ENCODE measurements at regions not wholly inside any gene's neighbourhood (a gene's known extent, or its start where the extent isn't known, plus 50 kb on each side); places are given as distances from the start of the nearest gene placed in this dataset.
A peak's percentile ranks its signal among the peaks of the same experiment; 100 is the strongest.

- ChIA-PET CTCF (ENCODE audit: unreplicated experiment) (no interaction called here), POLR2A (interaction anchor here (1.9 kb wide), 1 partner anchor 9 kb away, joined by 4 read pairs; no protein-coding TSS in a partner anchor)
- Histone ChIP-seq H4K20me1 (ENCODE audit: insufficient read depth, low read length) (no peaks in the 10 kb centered on the region), H2AFZ (ENCODE audit: low read length) (no peak overlapping the region), H3K4me2 (ENCODE audit: low read length) (no peak overlapping the region), H3K9me3 (ENCODE audit: low read length) (peaks cover 17% of the 10 kb centered on the region), H3K4me1 (ENCODE audit: insufficient read depth, low read length, poor library complexity, severe bottlenecking) (peaks cover 28% of the 10 kb centered on the region), H3K4me3 (ENCODE audit: low read depth, low read length, poor library complexity, severe bottlenecking) (no peak overlapping the region), H3K36me3 (ENCODE audit: insufficient read depth, low read length) (peaks cover 9% of the 10 kb centered on the region; the same call in 1 of the 2 replicates), H3K9me2 (ENCODE audit: insufficient read depth, low read length) (no peaks in the 10 kb centered on the region), H3K27ac (ENCODE audit: low read depth, low read length, poor library complexity, severe bottlenecking) (no peak overlapping the region), H3K79me2 (ENCODE audit: insufficient read depth, low read depth, low read length) (no peaks in the 10 kb centered on the region)
- no TSS peak for BruUV-seq (replicated peaks)
- DNase-seq (ENCODE audit: low spot score) = no peak
- no peak for TF ChIP-seq CTCF (conservative IDR thresholded peaks at IDR 0.05; ENCODE audit: low read length)
- TF ChIP-seq EZH2phosphoT487 (IDR thresholded peaks at IDR 0.05; ENCODE audit: borderline replicate concordance, low read depth, low read length) = no peak
- intact Hi-C loops (cut with micrococcal nuclease; ENCODE audit: unreplicated experiment) = no loop called here
These were observed 73.1 kb upstream of the BMP2K start for GRCh38 chr4:78703079-78703478.

DNA sequence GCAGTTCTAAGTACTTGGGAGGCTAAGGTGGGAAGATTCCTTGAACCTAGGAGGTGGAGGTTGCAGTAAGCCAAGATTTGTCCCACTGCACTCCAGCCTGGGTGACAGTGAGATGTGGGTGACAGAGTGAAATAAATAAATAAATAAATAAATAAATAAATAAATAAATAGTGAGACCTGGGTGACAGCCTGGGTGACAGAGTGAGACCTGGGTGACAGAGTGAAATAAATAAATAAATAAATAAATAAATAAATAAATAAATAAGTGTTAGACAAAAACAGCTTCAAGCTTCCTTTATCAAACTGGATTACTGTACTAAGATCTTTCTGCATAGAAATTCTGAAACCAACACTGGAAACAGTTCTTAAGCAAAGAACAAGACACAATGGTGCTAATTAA is 71.8 kb upstream of the BMP2K start:
- peaks cover 9% of the 10 kb centered on the region; the same call in 1 of the 2 replicates for H3K36me3 ChIP-seq (ENCODE audit: insufficient read depth, low read length)
- DNase-seq (ENCODE audit: low spot score) = no peak
- no TSS peak for BruUV-seq (replicated peaks)
- H3K9me2 ChIP-seq (ENCODE audit: insufficient read depth, low read length) = no peaks in the 10 kb centered on the region
- ChIA-PET POLR2A (interaction anchor here (0.6 to 1.7 kb wide), 8 partner anchors 9 to 74 kb away, joined by 3 to 9 read pairs (median 3); no protein-coding TSS in a partner anchor), CTCF (ENCODE audit: unreplicated experiment) (no interaction called here)
- no peak overlapping the region for H3K4me2 ChIP-seq (ENCODE audit: low read length)
- intact Hi-C loops (cut with micrococcal nuclease; ENCODE audit: unreplicated experiment) = no loop called here
- H3K4me1 ChIP-seq (ENCODE audit: insufficient read depth, low read length, poor library complexity, severe bottlenecking) = peaks cover 29% of the 10 kb centered on the region
- peak overlapping the region; percentile 26; the same call in 1 of the 2 replicates for H2AFZ ChIP-seq (ENCODE audit: low read length)
- no peaks in the 10 kb centered on the region for H3K79me2 ChIP-seq (ENCODE audit: insufficient read depth, low read depth, low read length)
- H3K9me3 ChIP-seq (ENCODE audit: low read length) = peaks cover 17% of the 10 kb centered on the region
- no peak overlapping the region for H3K4me3 ChIP-seq (ENCODE audit: low read depth, low read length, poor library complexity, severe bottlenecking)
- no peaks in the 10 kb centered on the region for H4K20me1 ChIP-seq (ENCODE audit: insufficient read depth, low read length)
- H3K27ac ChIP-seq (ENCODE audit: low read depth, low read length, poor library complexity, severe bottlenecking) = no peak overlapping the region
- TF ChIP-seq EZH2phosphoT487 (IDR thresholded peaks at IDR 0.05; ENCODE audit: borderline replicate concordance, low read depth, low read length) (no peak), CTCF (conservative IDR thresholded peaks at IDR 0.05; ENCODE audit: low read length) (no peak)

GRCh38 chr4:78704981-78705683 is 71.0 kb upstream of the BMP2K start:
- Histone ChIP-seq H4K20me1 (ENCODE audit: insufficient read depth, low read length) (no peaks in the 10 kb centered on the region), H3K36me3 (ENCODE audit: insufficient read depth, low read length) (peaks cover 9% of the 10 kb centered on the region; the same call in 1 of the 2 replicates), H3K4me3 (ENCODE audit: low read depth, low read length, poor library complexity, severe bottlenecking) (no peak overlapping the region), H3K27ac (ENCODE audit: low read depth, low read length, poor library complexity, severe bottlenecking) (no peak overlapping the region), H3K9me3 (ENCODE audit: low read length) (peaks cover 17% of the 10 kb centered on the region), H3K4me1 (ENCODE audit: insufficient read depth, low read length, poor library complexity, severe bottlenecking) (peaks cover 29% of the 10 kb centered on the region), H2AFZ (ENCODE audit: low read length) (peak overlapping the region; percentile 26), H3K79me2 (ENCODE audit: insufficient read depth, low read depth, low read length) (no peaks in the 10 kb centered on the region), H3K4me2 (ENCODE audit: low read length) (no peak overlapping the region), H3K9me2 (ENCODE audit: insufficient read depth, low read length) (no peaks in the 10 kb centered on the region)
- CTCF ChIA-PET (ENCODE audit: unreplicated experiment) = no interaction called here
- POLR2A ChIA-PET = interaction anchor here (0.6 to 1.7 kb wide), 11 partner anchors 10 to 86 kb away, joined by 3 to 9 read pairs (median 3); no protein-coding TSS in a partner anchor
- no TSS peak for BruUV-seq (replicated peaks)
- TF ChIP-seq EZH2phosphoT487 (IDR thresholded peaks at IDR 0.05; ENCODE audit: borderline replicate concordance, low read depth, low read length) (no peak), CTCF (conservative IDR thresholded peaks at IDR 0.05; ENCODE audit: low read length) (no peak)
- intact Hi-C loops (cut with micrococcal nuclease; ENCODE audit: unreplicated experiment) = loop anchor here (5.0 kb wide), 1 partner anchor 93 kb away; no protein-coding TSS in a partner anchor
- no peak for DNase-seq (ENCODE audit: low spot score)
